Neural progenitor cell (in vitro differentiated cells): ENCODE measurements at regions not wholly inside any gene's neighbourhood (a gene's known extent, or its start where the extent isn't known, plus 50 kb on each side); places are given as distances from the start of the nearest gene placed in this dataset.

Experiments
- EZH2 ChIP-seq: fragments of 200-600 bp; sonication (generic); IDR thresholded peaks from 2 replicates; pipeline ENCODE4 v1.6.1; 2017; ENCODE audit warnings: antibody characterized with exemption, mild to moderate bottlenecking, moderate library complexity
- EZH2phosphoT487 ChIP-seq: fragments of 200-600 bp; sonication (generic); IDR thresholded peaks from 2 replicates; pipeline ENCODE4 v1.6.1; 2017; ENCODE audit warnings: antibody characterized with exemption
- TF ChIP-seq, protein P1 (sequence below): fragments of 200-600 bp; sonication (generic); IDR thresholded peaks from 2 replicates; pipeline ENCODE4 v1.5.1; 2017; ENCODE audit warnings: antibody characterized with exemption, mild to moderate bottlenecking

DNA sequence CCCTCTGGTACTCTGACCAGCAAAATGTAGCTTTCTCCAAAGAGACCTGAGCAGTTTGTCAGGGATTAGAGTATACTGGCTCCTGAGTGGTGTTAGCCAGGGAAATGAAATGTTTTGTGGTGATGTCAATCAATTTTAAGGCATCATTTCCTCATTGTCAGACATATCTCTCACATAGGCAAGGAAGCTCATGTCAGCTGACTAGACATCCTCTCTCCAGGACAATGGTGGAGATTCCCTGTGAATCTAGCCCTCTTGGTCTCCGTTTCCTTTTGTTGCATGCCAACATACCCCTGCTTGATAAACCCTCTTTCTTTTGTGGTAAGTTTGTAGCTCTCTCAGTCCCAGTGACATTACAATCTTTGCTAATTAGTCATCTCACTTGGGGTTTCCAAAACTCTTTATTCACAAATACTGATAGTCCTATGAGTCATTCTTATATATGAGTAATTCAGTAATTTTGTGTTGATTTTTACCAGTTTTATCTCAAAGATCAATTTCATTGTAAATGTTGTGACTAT is 135.6 kb upstream of the PTPRK start:
- TF ChIP-seq, protein P1, sequence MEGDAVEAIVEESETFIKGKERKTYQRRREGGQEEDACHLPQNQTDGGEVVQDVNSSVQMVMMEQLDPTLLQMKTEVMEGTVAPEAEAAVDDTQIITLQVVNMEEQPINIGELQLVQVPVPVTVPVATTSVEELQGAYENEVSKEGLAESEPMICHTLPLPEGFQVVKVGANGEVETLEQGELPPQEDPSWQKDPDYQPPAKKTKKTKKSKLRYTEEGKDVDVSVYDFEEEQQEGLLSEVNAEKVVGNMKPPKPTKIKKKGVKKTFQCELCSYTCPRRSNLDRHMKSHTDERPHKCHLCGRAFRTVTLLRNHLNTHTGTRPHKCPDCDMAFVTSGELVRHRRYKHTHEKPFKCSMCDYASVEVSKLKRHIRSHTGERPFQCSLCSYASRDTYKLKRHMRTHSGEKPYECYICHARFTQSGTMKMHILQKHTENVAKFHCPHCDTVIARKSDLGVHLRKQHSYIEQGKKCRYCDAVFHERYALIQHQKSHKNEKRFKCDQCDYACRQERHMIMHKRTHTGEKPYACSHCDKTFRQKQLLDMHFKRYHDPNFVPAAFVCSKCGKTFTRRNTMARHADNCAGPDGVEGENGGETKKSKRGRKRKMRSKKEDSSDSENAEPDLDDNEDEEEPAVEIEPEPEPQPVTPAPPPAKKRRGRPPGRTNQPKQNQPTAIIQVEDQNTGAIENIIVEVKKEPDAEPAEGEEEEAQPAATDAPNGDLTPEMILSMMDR = no peak
- TF ChIP-seq EZH2phosphoT487 (no peak), EZH2 (no peak)
